MCF 10A (cell line): ENCODE measurements at regions not wholly inside any gene's neighbourhood (a gene's known extent, or its start where the extent isn't known, plus 50 kb on each side); places are given as distances from the start of the nearest gene placed in this dataset.

Experiments
- BruUV-seq: library from RNA; stranded (reverse); fragments of 400-500 nt; replicated peaks from 2 replicates; lab custom pipeline; 2021; lab: Mats Ljungman, UMichigan
- CTCF ChIA-PET: fragments of 300-600 bp; sonication (Branson Sonifier 250); formaldehyde crosslinking; extraction: SDS; loops from one replicate; lab custom pipeline; 2021; ENCODE audit warnings: antibody characterized with exemption, inconsistent platforms; lab: Yijun Ruan, JAX
- POLR2A ChIA-PET: fragments of 300-600, 350-650 bp; sonication (Branson Sonifier 250); formaldehyde crosslinking; extraction: SDS; loops from one replicate; lab custom pipeline; 2020; ENCODE audit warnings: antibody characterized with exemption, inconsistent platforms; lab: Yijun Ruan, JAX
- DNase-seq: peaks from one replicate; pipeline ENCODE4 v3.0.0-alpha.2; 2018; ENCODE audit not compliant: unreplicated experiment
- H3K27ac Mint-ChIP-seq: one replicate; pipeline ENCODE4 v1.8.0; 2022; ENCODE audit warnings: mild to moderate bottlenecking, low read depth, mixed read lengths; ENCODE audit not compliant: unreplicated experiment
- H3K27me3 Mint-ChIP-seq: one replicate; pipeline ENCODE4 v1.8.0; 2022; ENCODE audit warnings: mixed read lengths; ENCODE audit not compliant: insufficient read depth, unreplicated experiment
- H3K36me3 Mint-ChIP-seq: one replicate; pipeline ENCODE4 v1.8.0; 2022; ENCODE audit warnings: mild to moderate bottlenecking, moderate library complexity, mixed read lengths; ENCODE audit not compliant: insufficient read depth, unreplicated experiment
- H3K4me1 Mint-ChIP-seq: one replicate; pipeline ENCODE4 v1.8.0; 2022; ENCODE audit warnings: mixed read lengths; ENCODE audit not compliant: insufficient read depth, unreplicated experiment
- H3K4me3 Mint-ChIP-seq: one replicate; pipeline ENCODE4 v1.8.0; 2022; ENCODE audit warnings: mild to moderate bottlenecking, moderate library complexity, mixed read lengths; ENCODE audit not compliant: unreplicated experiment
- H3K9me3 Mint-ChIP-seq: one replicate; pipeline ENCODE4 v1.8.0; 2022; ENCODE audit warnings: mixed read lengths; ENCODE audit not compliant: unreplicated experiment
- CTCF ChIP-seq: fragments of 200-600 bp; IDR thresholded peaks from one replicate; pipeline ENCODE4 v1.8.0; 2022; ENCODE audit warnings: antibody characterized with exemption, mild to moderate bottlenecking; ENCODE audit not compliant: unreplicated experiment
- intact Hi-C: fragments of 100-400 bp; cut with micrococcal nuclease; formaldehyde crosslinking; loops from 2 replicates; pipeline ENCODE4 v1.14.1; 2022

- no peak for DNase-seq
- no peak overlapping the region for H3K27ac Mint-ChIP-seq
- ChIA-PET POLR2A (no interaction called here), CTCF (interaction anchor here (1.3 kb wide), 1 partner anchor 16 kb away, joined by 3 read pairs; no protein-coding TSS in a partner anchor)
- no peaks in the 10 kb centered on the region for H3K9me3 Mint-ChIP-seq
- no TSS peak for BruUV-seq
- intact Hi-C loops = no loop called here
- H3K36me3 Mint-ChIP-seq = no peaks in the 10 kb centered on the region
- H3K27me3 Mint-ChIP-seq = no peaks in the 10 kb centered on the region
- no peak for TF ChIP-seq CTCF
- no peaks in the 10 kb centered on the region for H3K4me1 Mint-ChIP-seq
- no peak overlapping the region for H3K4me3 Mint-ChIP-seq
Observed at GRCh38 chr1:82704966-82705365, 904.2 kb downstream of the ADGRL2 start.

- DNase-seq = no peak
- H3K9me3 Mint-ChIP-seq = no peaks in the 10 kb centered on the region
- ChIA-PET CTCF (no interaction called here), POLR2A (no interaction called here)
- no peak for TF ChIP-seq CTCF
- no peak overlapping the region for H3K27ac Mint-ChIP-seq
- no peaks in the 10 kb centered on the region for H3K27me3 Mint-ChIP-seq
- no TSS peak for BruUV-seq
- H3K4me3 Mint-ChIP-seq = no peak overlapping the region
- no peaks in the 10 kb centered on the region for H3K36me3 Mint-ChIP-seq
- no peaks in the 10 kb centered on the region for H3K4me1 Mint-ChIP-seq
- intact Hi-C loops = no loop called here
Observed at GRCh38 chr1:82704393-82704792, 903.7 kb downstream of the ADGRL2 start.

- H3K4me3 Mint-ChIP-seq = no peak overlapping the region
- no peaks in the 10 kb centered on the region for H3K36me3 Mint-ChIP-seq
- no peaks in the 10 kb centered on the region for H3K9me3 Mint-ChIP-seq
- intact Hi-C loops = no loop called here
- ChIA-PET POLR2A (no interaction called here), CTCF (no interaction called here)
- H3K4me1 Mint-ChIP-seq = no peaks in the 10 kb centered on the region
- DNase-seq = no peak
- BruUV-seq = no TSS peak
- no peak for TF ChIP-seq CTCF
- H3K27me3 Mint-ChIP-seq = no peaks in the 10 kb centered on the region
- H3K27ac Mint-ChIP-seq = no peak overlapping the region
Observed at GRCh38 chr1:82703951-82704350, 903.2 kb downstream of the ADGRL2 start.

GRCh38 chr1:82700476-82700875 is 899.7 kb downstream of the ADGRL2 start:
- no peaks in the 10 kb centered on the region for H3K27me3 Mint-ChIP-seq
- intact Hi-C loops = no loop called here
- no peaks in the 10 kb centered on the region for H3K9me3 Mint-ChIP-seq
- no peaks in the 10 kb centered on the region for H3K36me3 Mint-ChIP-seq
- no peak overlapping the region for H3K4me3 Mint-ChIP-seq
- no peak for TF ChIP-seq CTCF
- DNase-seq = no peak
- no peaks in the 10 kb centered on the region for H3K4me1 Mint-ChIP-seq
- BruUV-seq = no TSS peak
- ChIA-PET CTCF (no interaction called here), POLR2A (interaction anchor here (0.7 kb wide), 1 partner anchor 773 kb away, joined by 3 read pairs; no protein-coding TSS in a partner anchor)
- no peak overlapping the region for H3K27ac Mint-ChIP-seq
